HL-60 (cell line): ENCODE measurements at regions not wholly inside any gene's neighbourhood (a gene's known extent, or its start where the extent isn't known, plus 50 kb on each side); places are given as distances from the start of the nearest gene placed in this dataset.

Experiments
- GABPA ChIP-seq: IDR thresholded peaks from 2 replicates; pipeline ENCODE4 v1.6.1; 2012; ENCODE audit warnings: low read depth
- POLR2AphosphoS5 ChIP-seq: IDR thresholded peaks from 2 replicates; pipeline ENCODE4 v1.6.1; 2012; ENCODE audit warnings: low read depth
- SPI1 ChIP-seq: IDR thresholded peaks from 2 replicates; pipeline ENCODE4 v1.6.1; 2012; ENCODE audit warnings: low read depth, mild to moderate bottlenecking, borderline replicate concordance
- TF ChIP-seq, protein P1 (sequence below): IDR thresholded peaks from one replicate; pipeline ENCODE4 v1.5.1; 2011; ENCODE audit warnings: low read length, control low read depth, inconsistent platforms; ENCODE audit not compliant: insufficient read depth

DNA sequence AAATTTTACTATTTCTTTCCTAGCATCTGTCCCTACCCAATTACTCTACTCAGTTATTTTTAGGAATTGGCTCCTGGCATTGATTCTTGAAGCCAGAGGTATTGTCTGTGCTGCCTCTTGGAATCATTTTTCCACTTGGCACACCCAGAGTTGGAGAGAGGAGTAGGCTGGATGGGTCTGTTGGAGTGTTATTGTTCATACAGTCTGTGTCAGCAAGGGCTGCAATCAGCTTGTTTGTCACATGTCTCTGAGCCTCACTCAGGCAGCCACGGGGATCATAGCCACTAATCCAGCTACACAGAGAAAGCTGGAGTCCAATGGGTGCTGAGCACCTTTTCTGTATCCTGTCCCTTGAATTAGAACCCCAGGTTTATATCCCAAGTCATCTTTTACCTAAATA, 176.0 kb upstream of the DYRK2 start:
- TF ChIP-seq, protein P1, sequence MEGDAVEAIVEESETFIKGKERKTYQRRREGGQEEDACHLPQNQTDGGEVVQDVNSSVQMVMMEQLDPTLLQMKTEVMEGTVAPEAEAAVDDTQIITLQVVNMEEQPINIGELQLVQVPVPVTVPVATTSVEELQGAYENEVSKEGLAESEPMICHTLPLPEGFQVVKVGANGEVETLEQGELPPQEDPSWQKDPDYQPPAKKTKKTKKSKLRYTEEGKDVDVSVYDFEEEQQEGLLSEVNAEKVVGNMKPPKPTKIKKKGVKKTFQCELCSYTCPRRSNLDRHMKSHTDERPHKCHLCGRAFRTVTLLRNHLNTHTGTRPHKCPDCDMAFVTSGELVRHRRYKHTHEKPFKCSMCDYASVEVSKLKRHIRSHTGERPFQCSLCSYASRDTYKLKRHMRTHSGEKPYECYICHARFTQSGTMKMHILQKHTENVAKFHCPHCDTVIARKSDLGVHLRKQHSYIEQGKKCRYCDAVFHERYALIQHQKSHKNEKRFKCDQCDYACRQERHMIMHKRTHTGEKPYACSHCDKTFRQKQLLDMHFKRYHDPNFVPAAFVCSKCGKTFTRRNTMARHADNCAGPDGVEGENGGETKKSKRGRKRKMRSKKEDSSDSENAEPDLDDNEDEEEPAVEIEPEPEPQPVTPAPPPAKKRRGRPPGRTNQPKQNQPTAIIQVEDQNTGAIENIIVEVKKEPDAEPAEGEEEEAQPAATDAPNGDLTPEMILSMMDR = no peak
- no peak for TF ChIP-seq POLR2AphosphoS5
- TF ChIP-seq GABPA = no peak
- TF ChIP-seq SPI1 = no peak
